Spinal cord (tissue), 9 donors: ENCODE measurements at regions not wholly inside any gene's neighbourhood (a gene's known extent, or its start where the extent isn't known, plus 50 kb on each side); places are given as distances from the start of the nearest gene placed in this dataset.

Experiments used
- DNase-seq, 6 donors: peaks; one replicate each; pipeline versions ENCODE4 v3.0.0 to v3.0.0-alpha.2; 2013 to 2015; ENCODE audit warnings: low spot score in 6 of 6, low read depth in 4 of 6
- H3K27ac ChIP-seq: one replicate; pipeline ENCODE4 v1.5.1; 2013; ENCODE audit warnings: low read depth, low read length, control low read depth
- H3K27me3 ChIP-seq: one replicate; pipeline ENCODE4 v1.6.1; 2013; ENCODE audit warnings: low read length; ENCODE audit not compliant: control insufficient read depth, insufficient read depth
- H3K36me3 ChIP-seq: one replicate; pipeline ENCODE4 v1.6.1; 2013; ENCODE audit warnings: low read length; ENCODE audit not compliant: control insufficient read depth, insufficient read depth
- H3K4me1 ChIP-seq: one replicate; pipeline ENCODE4 v1.6.1; 2013; ENCODE audit warnings: low read length; ENCODE audit not compliant: control insufficient read depth, insufficient read depth
- H3K4me3 ChIP-seq: one replicate; pipeline ENCODE4 v1.5.1; 2013; ENCODE audit warnings: low read depth, low read length, control low read depth
- H3K9me3 ChIP-seq: one replicate; pipeline ENCODE4 v1.6.1; 2013; ENCODE audit warnings: low read length; ENCODE audit not compliant: control insufficient read depth, insufficient read depth
- WGBS: methylation state at CpG from one replicate; pipeline ENCODE4 v1.1.5; 2013; ENCODE audit warnings: missing lambda C conversion rate; ENCODE audit not compliant: insufficient coverage; 5-methylcytosine and 5-hydroxymethylcytosine counted together
- donor health status: healthy.

GRCh38 chr20:50346374-50347283, 156.0 kb downstream of the CEBPB start:
- H3K4me3 ChIP-seq: no peak overlapping the region

GRCh38 chr20:50347284-50348063, 156.8 kb downstream of the CEBPB start:
- DNase-seq: no peak
- Histone ChIP-seq H3K27ac (no peak overlapping the region), H3K36me3 (no peaks in the 10 kb centered on the region), H3K4me1 (peaks cover 43% of the 10 kb centered on the region), H3K4me3 (no peak overlapping the region), H3K27me3 (no peaks in the 10 kb centered on the region), H3K9me3 (no peaks in the 10 kb centered on the region)
- WGBS: 86% methylated on average over 10 of the region's 13 CpGs

More at GRCh38 chr20:50346374-50347283, 156.0 kb downstream of the CEBPB start:
- no peaks in the 10 kb centered on the region for H3K36me3 ChIP-seq
- WGBS: 45% methylated on average over 25 of the region's 26 CpGs
- DNase-seq: peak in 5 of 6 donors; percentile 12 to 92 (median 59)
- no peaks in the 10 kb centered on the region for H3K27me3 ChIP-seq
- peaks cover 43% of the 10 kb centered on the region for H3K4me1 ChIP-seq
- no peaks in the 10 kb centered on the region for H3K9me3 ChIP-seq
- no peak overlapping the region for H3K27ac ChIP-seq

- no peaks in the 10 kb centered on the region for H3K27me3 ChIP-seq
- no peak overlapping the region for H3K27ac ChIP-seq
- H3K9me3 ChIP-seq: no peaks in the 10 kb centered on the region
- no peak for DNase-seq
- no peaks in the 10 kb centered on the region for H3K36me3 ChIP-seq
- no peak overlapping the region for H3K4me3 ChIP-seq
- 95% methylated on average over 3 of the region's 6 CpGs for WGBS
- H3K4me1 ChIP-seq: peaks cover 41% of the 10 kb centered on the region
Measured at GRCh38 chr20:50348096-50348495, 157.5 kb downstream of the CEBPB start.

GRCh38 chr20:50350510-50351249, 159.5 kb upstream of the PTPN1 start:
- no peak for DNase-seq
- Histone ChIP-seq H3K4me3 (no peak overlapping the region), H3K4me1 (peaks cover 19% of the 10 kb centered on the region), H3K27me3 (no peaks in the 10 kb centered on the region), H3K36me3 (no peaks in the 10 kb centered on the region), H3K27ac (no peak overlapping the region), H3K9me3 (no peaks in the 10 kb centered on the region)
- WGBS: 92% methylated on average over 13 of the region's 16 CpGs

- DNase-seq: no peak
- 91% methylated on average over 4 of the region's 11 CpGs for WGBS
Measured at GRCh38 chr20:50351541-50351940, 158.6 kb upstream of the PTPN1 start.

GRCh38 chr20:50353289-50353961, 156.8 kb upstream of the PTPN1 start:
- H3K27me3 ChIP-seq: no peaks in the 10 kb centered on the region
- H3K9me3 ChIP-seq: no peaks in the 10 kb centered on the region
- no peaks in the 10 kb centered on the region for H3K36me3 ChIP-seq
- H3K27ac ChIP-seq: no peak overlapping the region
- WGBS: 58% methylated on average over 15 of the region's 16 CpGs
- H3K4me1 ChIP-seq: no peaks in the 10 kb centered on the region
- no peak overlapping the region for H3K4me3 ChIP-seq
- DNase-seq: no peak

More at GRCh38 chr20:50351541-50351940, 158.6 kb upstream of the PTPN1 start:
- Histone ChIP-seq H3K36me3 (no peaks in the 10 kb centered on the region), H3K9me3 (no peaks in the 10 kb centered on the region), H3K4me1 (peaks cover 11% of the 10 kb centered on the region), H3K27ac (no peak overlapping the region), H3K4me3 (no peak overlapping the region), H3K27me3 (no peaks in the 10 kb centered on the region)

GRCh38 chr20:50354721-50355589, 155.2 kb upstream of the PTPN1 start:
- Histone ChIP-seq H3K27me3 (no peaks in the 10 kb centered on the region), H3K27ac (no peak overlapping the region), H3K4me3 (no peak overlapping the region), H3K9me3 (no peaks in the 10 kb centered on the region), H3K36me3 (no peaks in the 10 kb centered on the region), H3K4me1 (no peaks in the 10 kb centered on the region)
- DNase-seq: no peak
- WGBS: 82% methylated on average over 8 of the region's 13 CpGs

- WGBS: 95% methylated on average over 8 of the region's 12 CpGs
- Histone ChIP-seq H3K4me3 (no peak overlapping the region), H3K4me1 (peaks cover 2% of the 10 kb centered on the region), H3K9me3 (no peaks in the 10 kb centered on the region), H3K36me3 (no peaks in the 10 kb centered on the region), H3K27ac (no peak overlapping the region), H3K27me3 (no peaks in the 10 kb centered on the region)
- no peak for DNase-seq
Measured at GRCh38 chr20:50355590-50356524, 154.3 kb upstream of the PTPN1 start.
